ENCODE measurements at regions not wholly inside any gene's neighbourhood (a gene's known extent, or its start where the extent isn't known, plus 50 kb on each side); places are given as distances from the start of the nearest gene placed in this dataset.

DNA sequence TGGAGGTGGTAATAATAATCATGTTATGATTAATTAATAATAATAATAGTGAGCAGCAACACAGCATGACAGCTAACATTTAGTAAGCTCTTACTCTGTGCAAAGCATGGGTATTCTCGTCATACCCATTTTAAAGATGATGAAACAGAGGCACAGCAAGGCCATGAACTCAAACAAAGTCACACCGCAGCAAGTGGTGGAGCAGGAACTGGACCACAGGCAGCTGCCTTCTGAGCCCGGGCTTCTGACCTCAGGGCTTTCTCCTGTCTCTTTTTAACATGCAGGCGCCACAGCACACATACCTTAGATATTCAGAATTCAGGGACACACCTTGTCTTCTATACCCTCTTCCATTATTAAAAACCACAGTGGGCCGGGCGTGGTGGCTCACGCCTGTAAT is 50.7 kb upstream of the SPATA12 start:
- no peak for DNase-seq

DNA sequence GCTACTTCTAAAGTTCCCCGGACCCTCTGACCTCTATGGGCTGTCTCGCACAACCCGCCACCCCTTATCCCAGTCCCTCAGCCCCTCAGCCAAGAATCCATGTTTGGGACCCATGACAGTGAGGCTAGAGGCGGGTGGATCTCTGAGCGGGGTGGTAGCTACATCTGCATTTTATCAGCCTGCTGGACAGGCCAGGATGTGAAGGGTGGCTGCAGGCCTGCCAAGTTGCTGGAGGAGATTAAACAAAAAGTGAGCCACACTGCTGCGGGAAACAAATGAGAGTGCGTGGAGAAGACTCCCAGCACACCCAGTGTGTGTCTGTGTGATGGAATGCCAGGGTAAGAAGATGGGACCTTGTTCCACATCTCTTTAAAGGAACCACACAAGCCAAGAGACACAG is 51.1 kb upstream of the SPATA12 start:
- no peak for DNase-seq

DNA sequence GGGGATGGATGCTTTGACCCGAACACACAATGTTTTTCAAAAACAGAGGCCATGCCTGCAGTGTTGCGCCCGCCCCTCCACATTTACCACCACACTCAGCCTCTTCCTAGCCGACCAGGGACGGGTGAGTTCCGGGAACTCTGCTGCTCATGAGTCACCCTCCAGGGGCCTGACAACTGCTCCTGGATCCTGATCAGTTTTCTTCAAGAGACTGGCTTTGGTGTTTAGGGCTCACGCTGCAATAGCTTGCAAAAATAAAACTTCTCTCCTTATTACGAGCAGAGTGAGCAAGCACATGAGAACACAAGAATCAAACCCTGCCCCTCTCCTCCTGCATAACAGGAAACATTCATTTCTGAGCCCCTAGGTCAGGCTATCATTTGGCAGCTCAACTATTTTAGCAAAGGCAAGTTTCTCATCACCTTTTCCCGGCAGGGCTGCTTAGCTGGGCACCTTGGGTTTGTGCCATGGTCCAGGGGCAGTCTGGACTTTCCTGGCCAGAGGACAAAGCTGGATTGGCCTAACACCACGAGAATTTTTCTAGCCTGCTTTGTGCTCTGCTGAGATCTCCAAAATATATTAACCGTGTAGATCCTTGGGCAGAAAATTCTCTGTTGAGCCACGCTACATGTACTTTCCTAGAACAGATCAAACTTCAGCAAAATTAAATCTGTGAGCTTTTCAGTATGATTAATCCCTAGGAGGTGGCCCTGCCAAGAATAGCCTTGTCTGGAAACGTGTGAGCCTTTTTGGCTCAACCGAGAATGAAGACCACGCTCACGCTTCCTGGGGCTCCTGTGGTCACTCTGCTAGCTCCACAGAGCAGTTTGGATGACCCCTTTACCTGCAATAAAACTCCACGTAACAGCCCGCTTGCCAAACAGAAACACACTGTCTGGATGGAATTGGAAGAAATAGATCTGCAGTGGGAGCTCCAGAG is 52.7 kb upstream of the SPATA12 start:
- DNase-seq: no peak

DNA sequence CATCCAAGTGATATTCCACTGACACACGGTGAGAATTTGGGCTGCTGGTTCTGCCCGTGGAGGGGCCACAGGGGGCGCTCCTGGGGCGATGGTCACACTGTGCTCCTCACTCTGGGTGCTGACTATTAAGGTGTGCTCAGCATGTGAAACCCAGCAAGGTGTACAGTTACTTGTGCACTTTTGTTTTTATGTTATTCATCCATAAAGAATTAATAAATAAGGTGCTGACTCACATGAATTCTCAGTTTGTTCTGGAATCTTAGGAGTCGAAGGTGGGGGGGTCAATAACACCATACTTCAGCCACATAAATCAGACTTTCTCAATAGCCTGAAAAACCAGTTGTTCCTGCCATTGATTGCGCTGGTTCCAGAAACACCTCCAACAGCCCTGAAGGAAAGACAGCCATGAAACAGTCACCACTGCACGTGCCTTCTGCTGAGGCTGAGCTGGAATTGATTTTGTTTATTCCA is 53.5 kb upstream of the SPATA12 start:
- no peak for DNase-seq

DNA sequence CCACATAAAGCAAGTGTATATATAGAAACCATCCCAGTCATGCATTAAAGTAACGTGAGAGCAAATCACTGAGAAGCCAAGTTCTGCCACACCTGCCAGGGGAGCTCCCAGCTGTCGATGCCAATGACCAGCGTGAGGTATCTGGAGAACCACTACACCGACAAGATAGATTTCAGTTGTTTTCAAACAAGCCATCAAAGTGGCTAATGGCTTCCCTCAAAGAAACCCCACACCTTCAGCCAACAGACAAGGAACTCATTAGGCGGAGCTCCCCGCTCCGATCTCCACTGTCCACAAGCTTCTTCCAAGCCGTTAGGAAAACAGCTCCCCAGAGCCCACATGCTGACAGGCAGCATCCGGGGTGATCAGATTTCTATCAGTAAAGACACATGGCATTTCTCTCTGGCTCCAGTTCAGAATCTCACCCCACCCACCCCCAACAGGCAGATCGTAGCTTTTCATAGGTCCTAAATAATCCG is 54.2 kb upstream of the SPATA12 start:
- DNase-seq: no peak

DNA sequence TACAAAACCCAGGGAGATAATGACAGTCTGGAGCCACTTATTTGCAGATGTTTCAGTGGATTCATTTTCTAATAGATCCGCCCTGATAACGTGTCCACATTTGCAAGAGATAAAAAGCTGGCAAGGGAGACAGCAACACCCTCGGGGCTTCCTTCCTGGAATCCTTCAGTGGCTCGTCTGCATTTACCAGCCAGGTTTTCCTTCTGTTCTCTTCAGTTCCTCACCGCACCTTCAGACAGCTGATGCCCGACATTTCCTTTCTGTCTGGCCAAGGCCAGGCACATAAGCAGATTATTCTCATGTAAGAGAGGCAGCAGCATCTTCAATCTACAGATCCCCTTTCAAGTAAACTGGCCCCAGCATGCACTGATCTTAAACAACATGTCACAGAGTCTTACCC is 56.2 kb upstream of the SPATA12 start:
- DNase-seq: no peak

DNA sequence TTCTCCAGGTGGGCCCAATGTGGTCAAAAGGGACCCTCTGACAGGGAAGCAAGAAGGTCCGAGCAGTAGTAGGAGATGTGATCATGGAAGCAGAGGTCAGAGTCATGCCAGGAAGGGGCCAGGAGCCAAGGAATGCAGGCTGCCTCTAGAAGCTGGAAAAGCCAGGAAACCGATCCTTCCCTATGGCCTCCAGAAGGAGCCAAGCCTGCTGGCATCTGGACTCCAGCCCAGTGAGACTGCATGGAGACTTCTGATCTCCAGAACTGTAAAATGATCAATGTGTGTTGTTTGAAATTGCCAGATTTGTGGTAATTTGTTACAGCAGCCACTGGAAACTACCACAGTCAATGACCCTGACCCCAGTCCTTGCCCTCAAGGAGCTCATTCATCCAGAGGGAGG is 56.8 kb upstream of the SPATA12 start:
- DNase-seq: no peak

DNA sequence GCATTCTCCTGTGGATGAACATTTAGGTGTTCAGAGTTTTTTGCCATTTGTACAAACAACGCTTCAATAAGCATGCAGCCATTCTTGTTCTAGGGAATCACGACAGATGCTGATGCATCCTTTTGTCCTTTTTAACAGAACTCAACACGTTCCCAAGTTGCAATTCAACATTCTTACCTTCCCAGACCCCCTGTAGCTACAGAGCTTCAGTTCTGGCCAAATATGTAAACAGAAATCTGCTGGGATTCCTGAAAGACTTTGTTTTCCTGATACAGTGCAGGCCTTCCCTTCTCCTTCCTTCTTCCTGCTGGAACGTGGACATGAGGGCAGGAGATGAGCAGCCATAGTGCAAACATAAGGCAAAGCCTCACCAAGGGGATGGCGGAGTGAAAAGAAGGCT is 59.1 kb upstream of the SPATA12 start:
- DNase-seq: no peak

DNA sequence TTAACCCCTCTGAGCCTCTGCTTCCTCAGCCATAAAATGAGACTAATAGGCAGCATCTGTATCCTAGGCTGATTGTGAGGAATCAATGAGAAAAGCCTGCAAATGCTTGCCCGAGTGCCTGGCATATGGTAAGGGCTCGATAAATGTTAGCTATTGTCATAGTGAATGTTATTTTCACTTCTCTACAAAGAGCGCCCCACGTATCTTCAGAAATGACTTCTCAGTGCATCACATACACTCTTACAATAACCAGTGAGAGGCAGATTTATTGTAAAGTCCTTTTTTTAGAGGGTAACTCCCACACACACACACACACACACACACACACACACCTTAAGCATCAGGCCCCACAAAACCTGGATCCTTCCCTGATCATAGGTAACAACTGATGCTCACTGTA is 60.5 kb upstream of the SPATA12 start:
- no peak for DNase-seq

DNA sequence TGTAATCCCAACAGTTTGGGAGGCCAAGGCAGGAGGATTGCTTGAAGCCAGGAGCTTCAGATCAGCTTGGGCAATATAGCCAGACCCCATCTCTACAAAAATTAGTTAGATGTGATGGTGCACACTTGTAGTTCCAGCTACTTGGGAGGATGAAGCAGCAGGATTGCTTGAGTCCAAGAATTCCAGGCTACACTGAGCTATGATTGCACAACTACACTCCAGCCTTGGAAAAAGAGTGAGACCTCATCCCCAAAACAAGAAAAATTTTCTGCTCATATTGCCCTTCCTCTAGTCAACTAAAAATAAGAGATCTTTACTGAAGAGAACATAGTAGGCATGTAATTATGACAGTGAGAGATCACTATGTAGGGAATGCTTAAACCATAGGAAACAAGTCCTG is 60.9 kb upstream of the SPATA12 start:
- DNase-seq: no peak

DNA sequence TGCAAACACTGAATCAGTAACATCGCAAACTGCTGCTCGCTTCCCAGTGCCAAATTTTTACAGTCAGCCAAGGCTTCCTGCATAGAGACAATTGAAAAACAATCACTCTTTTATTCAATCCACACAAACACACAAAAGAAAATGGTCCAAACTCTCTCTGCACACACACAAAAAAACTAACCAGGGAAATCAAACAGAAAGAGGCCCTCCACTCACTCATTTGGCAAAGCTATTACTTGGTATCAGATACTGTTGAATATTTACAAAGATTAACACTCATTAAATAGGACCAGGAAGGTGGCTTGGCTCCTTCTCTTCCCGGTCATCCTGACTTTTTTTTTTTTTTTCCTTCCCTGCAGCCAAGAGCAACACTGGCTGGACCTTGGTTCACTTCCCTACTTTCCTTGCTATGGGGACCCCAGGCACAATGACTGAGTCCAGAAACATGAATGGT is 62.4 kb upstream of the SPATA12 start:
- DNase-seq: no peak

DNA sequence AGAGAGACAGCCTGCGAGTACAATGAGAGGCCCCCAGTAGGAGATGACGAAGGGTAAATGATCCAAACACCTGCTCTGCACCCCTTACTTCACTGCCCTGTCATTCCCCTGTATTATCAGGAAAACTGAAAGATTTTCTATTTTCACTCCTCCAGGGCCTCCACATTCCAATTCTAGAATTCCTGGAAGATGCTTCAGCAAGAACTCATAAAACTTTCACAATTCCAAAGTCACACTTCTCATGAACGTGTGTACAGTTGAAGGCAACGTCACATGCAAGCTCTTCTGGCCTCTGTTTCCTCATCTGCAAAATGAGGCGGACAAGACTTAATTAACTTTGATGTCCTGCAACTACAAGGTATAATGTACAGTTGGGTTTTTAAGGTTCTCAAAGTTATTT is 62.8 kb upstream of the SPATA12 start:
- no peak for DNase-seq

DNA sequence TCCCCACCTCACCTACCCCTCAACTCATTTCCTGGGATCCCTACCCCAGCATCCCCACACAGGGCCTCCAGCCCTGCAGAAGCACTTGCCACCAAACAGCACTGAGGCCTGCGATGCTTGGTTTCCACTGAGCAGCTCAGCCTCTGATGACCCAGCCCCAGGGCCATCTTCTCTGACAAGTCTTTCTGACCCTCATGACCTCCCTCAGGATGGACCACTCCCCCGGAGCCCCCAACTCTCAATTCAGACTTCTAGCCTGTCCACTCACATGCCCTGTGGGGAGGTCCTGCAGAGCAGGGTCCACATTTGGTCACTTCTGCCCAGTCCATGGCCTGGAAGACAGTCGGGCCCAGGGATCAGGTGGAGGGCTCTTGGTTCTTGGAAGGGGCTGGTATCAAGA is 63.4 kb upstream of the SPATA12 start:
- no peak for DNase-seq

DNA sequence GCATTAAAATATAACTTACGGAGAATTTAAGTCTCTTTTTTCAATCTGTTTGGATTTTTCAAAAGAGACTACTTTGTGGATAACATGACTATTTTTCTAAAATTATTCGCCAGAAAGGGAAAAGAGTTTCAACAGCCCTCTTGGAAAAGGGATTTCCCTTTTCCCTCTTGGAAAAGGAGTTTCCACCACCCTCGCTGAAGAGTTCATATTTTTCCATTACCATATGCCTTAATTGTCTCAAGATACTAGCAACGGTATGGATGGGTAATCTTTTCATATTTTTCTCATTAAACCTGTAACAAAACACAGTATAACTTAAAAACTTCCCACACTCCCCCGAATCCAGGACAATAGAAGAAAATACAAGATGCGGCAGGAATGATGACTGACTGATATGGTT is 66.1 kb upstream of the SPATA12 start:
- DNase-seq: no peak

DNA sequence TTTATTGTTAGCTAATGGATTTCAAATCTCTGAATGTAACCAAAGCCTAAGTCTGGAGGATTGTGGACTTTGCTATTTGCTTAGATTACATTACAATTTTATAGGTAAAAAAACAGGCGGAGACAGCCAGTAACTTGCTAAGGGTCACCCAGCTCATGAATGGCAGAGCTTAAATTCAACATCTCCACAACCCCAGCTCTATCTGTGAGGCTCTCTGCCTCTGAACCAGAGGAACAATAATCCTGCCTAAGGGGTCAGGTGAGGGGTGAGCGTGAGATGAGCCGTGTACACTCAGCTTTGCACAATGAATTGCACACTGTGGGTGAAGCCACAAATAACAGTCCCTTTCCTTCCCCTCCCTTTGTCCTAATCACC is 69.8 kb upstream of the SPATA12 start:
- DNase-seq: no peak

DNA sequence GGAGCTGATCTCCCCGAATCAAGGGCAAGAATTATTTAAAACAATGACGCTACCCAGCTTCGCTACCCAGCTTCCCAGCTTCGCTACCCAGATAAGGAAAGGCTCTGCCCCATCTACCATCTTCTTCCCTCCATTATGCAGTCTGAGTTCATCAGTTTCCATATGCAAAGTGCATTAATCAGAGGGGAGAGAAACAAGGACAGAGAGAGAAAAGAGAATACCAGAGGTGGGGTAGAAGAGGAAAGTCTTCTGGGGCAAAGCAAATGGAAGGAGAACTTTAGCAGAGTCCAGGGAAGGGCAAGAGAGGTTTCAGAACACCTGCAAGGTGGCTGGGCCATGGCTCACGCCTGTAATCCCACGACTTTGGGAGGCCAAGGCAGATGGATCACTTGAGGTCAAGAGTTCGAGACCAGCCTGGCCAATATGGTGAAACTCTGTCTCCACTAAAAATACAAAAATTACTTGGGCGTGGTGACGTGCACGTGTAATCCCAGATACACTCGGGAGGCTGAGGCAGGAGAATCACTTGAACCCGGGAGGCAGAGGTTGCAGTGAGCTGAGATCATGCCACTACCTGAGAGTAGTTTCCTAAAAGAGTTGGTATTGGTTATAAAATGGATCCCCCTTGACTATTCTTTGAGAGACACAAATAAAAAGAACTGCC is 70.4 kb upstream of the SPATA12 start:
- DNase-seq: no peak

DNA sequence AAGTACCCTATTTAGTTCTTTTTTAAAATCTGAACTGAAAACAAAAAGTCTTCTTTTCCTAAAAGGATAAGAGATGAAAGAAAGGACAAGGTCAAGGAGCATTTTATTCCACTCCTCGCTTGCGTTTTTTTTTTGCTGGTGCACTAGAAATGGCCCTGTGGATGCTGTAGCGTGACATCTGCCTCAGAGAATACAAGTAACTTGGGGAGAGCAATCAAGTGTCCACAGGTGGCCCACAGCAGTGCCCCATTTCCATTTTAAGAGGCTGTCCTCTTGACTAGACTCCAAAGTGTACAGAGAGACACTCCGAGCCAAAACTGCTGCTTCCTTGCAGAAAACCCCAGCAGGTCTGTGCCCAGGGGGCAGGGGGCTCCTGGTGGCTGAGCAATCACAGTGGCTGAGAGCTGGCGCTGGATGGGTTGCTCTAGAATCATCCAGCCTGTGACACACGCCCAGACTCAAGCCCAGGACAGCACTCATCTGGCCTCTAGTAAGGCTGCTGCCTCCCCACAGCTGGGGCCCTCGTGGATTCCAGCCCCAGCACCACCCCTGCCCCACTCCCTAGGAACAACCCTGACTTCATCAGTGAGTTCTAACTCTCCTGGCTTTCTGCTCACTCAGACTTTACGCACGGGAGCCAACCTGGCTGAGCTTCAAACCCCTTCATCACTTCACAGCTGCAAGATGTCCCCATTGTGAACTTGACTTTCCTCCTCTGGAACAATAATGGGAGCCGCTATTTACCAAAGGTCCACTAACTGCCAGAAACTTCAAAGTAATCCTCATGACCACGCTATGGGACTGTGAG is 71.1 kb upstream of the SPATA12 start:
- DNase-seq: no peak

DNA sequence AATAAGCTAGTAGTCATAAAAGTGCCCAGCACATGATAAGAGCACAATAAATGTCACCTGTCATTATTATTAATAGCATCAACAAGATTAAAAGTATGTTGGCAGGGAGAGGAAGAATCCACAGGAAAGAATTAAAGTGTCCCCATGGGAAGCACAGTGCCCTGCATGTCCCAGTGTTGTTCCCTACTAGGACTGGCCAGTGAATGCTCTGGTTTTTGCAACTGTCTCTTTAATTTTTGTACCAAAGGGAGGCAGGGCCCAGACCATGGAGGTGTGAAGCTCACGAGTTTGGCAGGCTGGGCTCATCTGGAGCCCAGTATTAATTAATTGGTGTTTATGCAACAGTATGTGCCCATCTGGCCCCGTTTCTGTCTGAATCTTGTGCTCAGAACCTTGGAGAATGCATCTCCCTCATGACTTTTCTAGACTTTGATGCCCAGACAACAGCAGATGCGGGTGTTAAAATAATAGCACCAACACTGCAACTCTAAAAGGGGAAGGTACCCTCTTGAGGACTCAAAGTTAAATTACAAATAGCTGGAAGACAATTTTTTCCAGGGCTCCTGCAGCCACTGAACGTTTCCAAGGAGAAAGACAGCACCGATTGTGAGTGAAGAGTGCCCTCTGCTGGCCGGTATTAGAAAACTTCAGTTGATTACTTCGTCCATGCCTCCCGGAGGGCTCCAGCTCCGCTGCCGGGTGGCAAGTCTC is 71.9 kb upstream of the SPATA12 start:
- DNase-seq: peak; percentile 73

DNA sequence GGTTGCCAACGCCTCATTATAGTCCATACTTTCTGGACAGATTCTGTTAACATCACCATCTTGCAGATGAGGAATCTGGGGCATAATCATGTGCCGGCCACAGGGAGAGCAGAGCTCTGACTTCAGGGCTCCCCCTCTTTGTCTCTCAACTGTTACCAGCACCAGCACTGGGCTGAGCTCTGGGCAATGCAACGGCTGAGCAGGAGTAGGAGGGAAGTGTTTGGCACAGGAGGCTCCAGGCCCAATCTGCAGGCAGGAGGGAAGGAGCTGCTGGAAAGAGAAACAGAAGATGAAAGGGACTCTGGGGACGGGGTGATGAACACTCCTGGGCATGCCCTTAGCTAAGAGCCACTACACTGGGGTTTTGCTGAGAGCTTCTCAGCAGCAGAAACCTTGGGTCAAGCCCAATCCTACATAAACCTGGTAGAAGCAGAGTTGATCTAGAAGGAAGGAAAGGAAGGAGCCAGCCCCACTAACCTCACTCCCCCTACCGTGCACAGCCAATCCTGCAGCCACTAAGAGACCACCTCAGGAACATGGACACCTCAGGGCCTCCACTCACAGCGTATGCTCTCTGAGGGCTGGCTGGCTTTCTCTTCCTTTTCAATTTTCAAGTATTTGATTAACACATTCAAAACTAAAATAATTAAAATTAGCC is 73.1 kb upstream of the SPATA12 start:
- no peak for DNase-seq

DNA sequence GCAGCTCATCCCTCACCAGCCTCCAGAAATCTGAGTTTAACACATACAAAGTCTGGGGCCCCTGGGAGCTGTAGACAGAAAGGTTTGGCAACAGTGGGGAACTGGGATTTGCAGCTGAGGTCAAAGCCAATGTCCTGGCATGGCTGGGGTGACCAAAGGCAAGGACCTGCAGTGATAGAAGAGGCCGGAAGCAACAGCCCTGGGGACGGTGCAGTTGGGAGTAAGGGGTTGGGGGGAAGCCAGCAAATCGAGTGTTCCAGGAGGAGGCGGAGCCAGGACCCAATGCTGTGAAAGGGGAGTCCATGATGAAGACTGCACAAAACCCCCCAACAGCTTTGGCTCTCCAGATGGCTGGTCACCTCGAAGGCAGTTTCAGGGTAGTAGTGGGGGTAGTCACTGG is 74.1 kb upstream of the SPATA12 start:
- no peak for DNase-seq

DNA sequence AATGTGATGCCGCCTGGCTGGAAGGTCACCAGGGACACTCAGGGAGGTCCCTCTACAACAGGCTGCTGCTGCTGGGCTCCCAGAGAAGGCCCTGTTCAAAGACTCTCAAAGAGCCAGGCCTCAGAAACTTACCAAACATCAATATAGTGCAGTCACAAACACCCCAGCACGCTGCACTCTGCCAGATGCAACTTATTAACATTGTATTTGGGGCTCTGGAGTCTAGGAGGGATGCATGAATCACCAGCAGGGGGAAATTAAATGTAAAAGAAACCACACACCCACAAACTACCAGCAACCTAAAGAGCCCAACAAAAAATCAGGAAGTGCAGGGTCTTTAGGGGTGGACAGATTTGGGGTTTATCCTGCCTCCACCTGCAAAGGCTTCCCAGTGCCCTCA is 74.6 kb upstream of the SPATA12 start:
- DNase-seq: no peak

DNA sequence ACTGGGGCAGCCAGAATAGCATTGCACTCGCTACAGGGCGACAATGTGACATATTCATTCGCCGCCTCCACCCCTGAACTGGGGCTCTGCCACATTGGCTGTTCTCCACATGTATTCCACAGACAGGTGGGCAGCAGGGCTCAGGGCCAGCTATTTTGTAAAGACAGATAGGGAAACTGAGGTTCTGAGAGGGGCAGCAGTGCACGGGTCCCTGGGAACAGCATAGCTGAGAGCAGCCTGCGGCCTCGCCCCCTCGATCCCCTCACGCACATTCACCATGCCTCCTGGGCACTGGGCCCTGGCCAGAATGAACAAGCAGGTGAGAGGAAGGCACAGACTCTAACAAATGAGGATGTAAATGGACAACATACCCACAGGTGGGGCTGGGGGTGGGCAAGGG is 75.0 kb upstream of the SPATA12 start:
- DNase-seq: no peak

All from activated CD4-positive, CD25-positive, alpha-beta regulatory T cell treated with anti-CD3 and anti-CD28 coated beads, Interleukin-2, amount 50 U/mL, for 72 hours (primary cell).